Prostate gland (tissue), 2 donors: ENCODE measurements at regions not wholly inside any gene's neighbourhood (a gene's known extent, or its start where the extent isn't known, plus 50 kb on each side); places are given as distances from the start of the nearest gene placed in this dataset.

ENCODE experiments used
- DNase-seq: peaks from one replicate; pipeline ENCODE4 v3.0.0-alpha.2; 2019; ENCODE audit warnings: low spot score
- H3K27ac ChIP-seq, 2 donors: fragments of 200-600 bp; sonication (generic); 2 replicates each; pipeline ENCODE4 v1.5.1; 2017 to 2019
- H3K27me3 ChIP-seq: fragments of 200-600 bp; sonication (generic); replicated peaks from 2 replicates; pipeline ENCODE4 v1.5.1; 2019; ENCODE audit not compliant: insufficient read depth
- H3K36me3 ChIP-seq, 2 donors: fragments of 200-600 bp; sonication (generic); 1 replicate in 1 of 2; 2 replicates in 1 of 2; pipeline versions ENCODE4 v1.5.1 to v1.8.1; 2017 to 2019
- H3K4me1 ChIP-seq: fragments of 200-600 bp; sonication (generic); replicated peaks from 2 replicates; pipeline ENCODE4 v1.5.1; 2019
- H3K4me3 ChIP-seq, 2 donors: fragments of 200-600 bp; sonication (generic); 2 replicates each; pipeline ENCODE4 v1.5.1; 2017 to 2019
- H3K9me3 ChIP-seq: fragments of 200-600 bp; sonication (generic); 2 replicates; pipeline ENCODE4 v1.5.1; 2017
- CTCF ChIP-seq, 4 experiments: fragments of 200-600 bp in 2 of 4; fragments of 450-650 bp in 2 of 4; sonication (generic) in 2 of 4; IDR thresholded peaks; 1 replicate in 3 of 4; 2 replicates in 1 of 4; pipeline ENCODE4 v1.5.1; 2016 to 2019; ENCODE audit warnings: antibody characterized with exemption in 4 of 4, mild to moderate bottlenecking in 2 of 4, moderate library complexity in 2 of 4
- POLR2A ChIP-seq: fragments of 450-650 bp; IDR thresholded peaks from one replicate; pipeline ENCODE4 v1.6.1; 2016; ENCODE audit warnings: antibody characterized with exemption, mild to moderate bottlenecking
- POLR2AphosphoS5 ChIP-seq: sonication (generic); formaldehyde crosslinking; IDR thresholded peaks from one replicate; pipeline ENCODE4 v1.6.1; 2017; ENCODE audit warnings: antibody characterized with exemption
- WGBS: methylation state at CpG from one replicate; pipeline ENCODE4 v1.1.5; 2018; 5-methylcytosine and 5-hydroxymethylcytosine counted together
- intact Hi-C: fragments of 100-400 bp; cut with DNase I; formaldehyde crosslinking; loops from one replicate; pipeline ENCODE4 v1.14.2; 2022

- no peaks in the 10 kb centered on the region for H3K4me1 ChIP-seq
These were observed 748.7 kb downstream of the RNF144A start for GRCh38 chr2:7665880-7666279.

GRCh38 chr2:7666596-7667259 is 749.5 kb downstream of the RNF144A start:
- Histone ChIP-seq H3K27ac (no peak overlapping the region), H3K9me3 (no peaks in the 10 kb centered on the region), H3K27me3 (no peaks in the 10 kb centered on the region), H3K4me3 (no peak overlapping the region), H3K36me3 (no peaks in the 10 kb centered on the region), H3K4me1 (no peaks in the 10 kb centered on the region)
- 81% methylated on average over 10 of the region's 10 CpGs for WGBS
- TF ChIP-seq CTCF (IDR thresholded peaks at IDR 0.05) = no peak
- TF ChIP-seq POLR2A = no peak
- TF ChIP-seq POLR2AphosphoS5 = no peak
- no peak for DNase-seq
- intact Hi-C loops = no loop called here

More at GRCh38 chr2:7665880-7666279, 748.7 kb downstream of the RNF144A start:
- TF ChIP-seq POLR2AphosphoS5 (no peak), POLR2A (no peak), CTCF (IDR thresholded peaks at IDR 0.05) (no peak)
- intact Hi-C loops = no loop called here
- no peak for DNase-seq
- H3K27me3 ChIP-seq = no peaks in the 10 kb centered on the region
- H3K9me3 ChIP-seq = no peaks in the 10 kb centered on the region
- no peaks in the 10 kb centered on the region for H3K36me3 ChIP-seq
- H3K4me3 ChIP-seq = no peak overlapping the region
- H3K27ac ChIP-seq = no peak overlapping the region
- WGBS = 98% methylated on average over 4 of the region's 4 CpGs

- Histone ChIP-seq H3K4me3 (no peak overlapping the region), H3K27me3 (no peaks in the 10 kb centered on the region), H3K9me3 (no peaks in the 10 kb centered on the region), H3K27ac (no peak overlapping the region), H3K36me3 (no peaks in the 10 kb centered on the region), H3K4me1 (no peaks in the 10 kb centered on the region)
- DNase-seq = no peak
- TF ChIP-seq POLR2AphosphoS5 (no peak), POLR2A (no peak), CTCF (IDR thresholded peaks at IDR 0.05) (no peak)
- intact Hi-C loops = no loop called here
- 92% methylated on average over 5 of the region's 5 CpGs for WGBS
These were observed 750.1 kb downstream of the RNF144A start for GRCh38 chr2:7667260-7667757.

GRCh38 chr2:7670905-7671641 is 753.9 kb downstream of the RNF144A start:
- Histone ChIP-seq H3K27me3 (no peaks in the 10 kb centered on the region), H3K27ac (no peak overlapping the region), H3K4me3 (no peak overlapping the region), H3K9me3 (no peaks in the 10 kb centered on the region), H3K4me1 (no peaks in the 10 kb centered on the region), H3K36me3 (no peaks in the 10 kb centered on the region)
- intact Hi-C loops = no loop called here
- TF ChIP-seq POLR2A (no peak), POLR2AphosphoS5 (no peak), CTCF (IDR thresholded peaks at IDR 0.05) (no peak)
- DNase-seq = no peak
- WGBS = 77% methylated on average over 11 of the region's 11 CpGs
